ENCODE measurements at regions not wholly inside any gene's neighbourhood (a gene's known extent, or its start where the extent isn't known, plus 50 kb on each side); places are given as distances from the start of the nearest gene placed in this dataset.

GRCh38 chr5:167557359-167557758 is 734.1 kb upstream of the WWC1 start:
- Histone ChIP-seq H3K9me2 (ENCODE audit: low read depth, low read length) (no peaks in the 10 kb centered on the region), H2AFZ (ENCODE audit: low read length) (no peak overlapping the region), H3K27ac (ENCODE audit: low read depth, low read length, poor library complexity, severe bottlenecking) (no peak overlapping the region), H3K36me3 (ENCODE audit: insufficient read depth, low read length) (no peaks in the 10 kb centered on the region), H3K9me3 (ENCODE audit: low read length) (no peaks in the 10 kb centered on the region), H3K4me1 (ENCODE audit: insufficient read depth, low read length, severe bottlenecking) (no peaks in the 10 kb centered on the region), H3K4me3 (ENCODE audit: low read depth, low read length, poor library complexity, severe bottlenecking) (no peak overlapping the region), H3F3A (ENCODE audit: insufficient read depth, low read length) (no peaks in the 10 kb centered on the region), H3K4me2 (ENCODE audit: low read length) (no peak overlapping the region), H3K9ac (ENCODE audit: low read length) (no peak overlapping the region), H4K20me1 (ENCODE audit: insufficient read depth, low read length) (no peaks in the 10 kb centered on the region), H3K27me3 (ENCODE audit: insufficient read depth, low read length) (no peaks in the 10 kb centered on the region), H3K79me2 (ENCODE audit: insufficient read depth, low read length) (no peaks in the 10 kb centered on the region)
- TF ChIP-seq EZH2 (IDR thresholded peaks at IDR 0.05; ENCODE audit: borderline replicate concordance, low read length): no peak
- TF ChIP-seq, protein P1, sequence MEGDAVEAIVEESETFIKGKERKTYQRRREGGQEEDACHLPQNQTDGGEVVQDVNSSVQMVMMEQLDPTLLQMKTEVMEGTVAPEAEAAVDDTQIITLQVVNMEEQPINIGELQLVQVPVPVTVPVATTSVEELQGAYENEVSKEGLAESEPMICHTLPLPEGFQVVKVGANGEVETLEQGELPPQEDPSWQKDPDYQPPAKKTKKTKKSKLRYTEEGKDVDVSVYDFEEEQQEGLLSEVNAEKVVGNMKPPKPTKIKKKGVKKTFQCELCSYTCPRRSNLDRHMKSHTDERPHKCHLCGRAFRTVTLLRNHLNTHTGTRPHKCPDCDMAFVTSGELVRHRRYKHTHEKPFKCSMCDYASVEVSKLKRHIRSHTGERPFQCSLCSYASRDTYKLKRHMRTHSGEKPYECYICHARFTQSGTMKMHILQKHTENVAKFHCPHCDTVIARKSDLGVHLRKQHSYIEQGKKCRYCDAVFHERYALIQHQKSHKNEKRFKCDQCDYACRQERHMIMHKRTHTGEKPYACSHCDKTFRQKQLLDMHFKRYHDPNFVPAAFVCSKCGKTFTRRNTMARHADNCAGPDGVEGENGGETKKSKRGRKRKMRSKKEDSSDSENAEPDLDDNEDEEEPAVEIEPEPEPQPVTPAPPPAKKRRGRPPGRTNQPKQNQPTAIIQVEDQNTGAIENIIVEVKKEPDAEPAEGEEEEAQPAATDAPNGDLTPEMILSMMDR (IDR thresholded peaks at IDR 0.05; ENCODE audit: low read length): no peak

- Histone ChIP-seq H2AFZ (ENCODE audit: low read length) (no peak overlapping the region), H3K79me2 (ENCODE audit: insufficient read depth, low read length) (no peaks in the 10 kb centered on the region), H3F3A (ENCODE audit: insufficient read depth, low read length) (no peaks in the 10 kb centered on the region), H3K4me1 (ENCODE audit: insufficient read depth, low read length, severe bottlenecking) (no peaks in the 10 kb centered on the region), H3K27ac (ENCODE audit: low read depth, low read length, poor library complexity, severe bottlenecking) (no peak overlapping the region), H3K4me2 (ENCODE audit: low read length) (no peak overlapping the region), H3K36me3 (ENCODE audit: insufficient read depth, low read length) (no peaks in the 10 kb centered on the region), H3K27me3 (ENCODE audit: insufficient read depth, low read length) (no peaks in the 10 kb centered on the region), H4K20me1 (ENCODE audit: insufficient read depth, low read length) (no peaks in the 10 kb centered on the region), H3K4me3 (ENCODE audit: low read depth, low read length, poor library complexity, severe bottlenecking) (no peak overlapping the region), H3K9me2 (ENCODE audit: low read depth, low read length) (no peaks in the 10 kb centered on the region), H3K9ac (ENCODE audit: low read length) (no peak overlapping the region), H3K9me3 (ENCODE audit: low read length) (no peaks in the 10 kb centered on the region)
- TF ChIP-seq, protein P1 (IDR thresholded peaks at IDR 0.05; ENCODE audit: low read length): no peak
- no peak for TF ChIP-seq EZH2 (IDR thresholded peaks at IDR 0.05; ENCODE audit: borderline replicate concordance, low read length)
These were observed 729.6 kb upstream of the WWC1 start for GRCh38 chr5:167561796-167562195.

DNA sequence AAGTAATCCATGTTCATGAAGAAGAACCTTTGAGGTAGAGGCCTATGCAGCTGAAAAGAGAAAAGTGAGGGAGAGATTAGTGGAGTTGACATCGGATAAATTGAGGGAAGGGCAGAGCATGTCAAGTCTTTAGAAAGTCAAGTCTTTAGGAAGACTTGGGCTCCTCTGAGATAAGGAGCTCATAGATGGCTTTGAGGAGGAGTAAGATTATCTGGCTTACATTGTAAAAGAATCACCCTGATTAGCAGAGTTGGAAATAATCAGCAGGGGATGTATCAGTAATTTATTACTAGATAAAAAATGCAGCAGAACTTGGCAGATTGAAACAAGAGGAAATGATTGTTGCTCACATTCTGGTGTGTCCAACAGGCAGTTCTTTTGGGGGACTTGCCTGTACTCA is 727.2 kb upstream of the WWC1 start:
- H3K9ac ChIP-seq (ENCODE audit: low read length): no peak overlapping the region
- H3F3A ChIP-seq (ENCODE audit: insufficient read depth, low read length): no peaks in the 10 kb centered on the region
- H3K4me2 ChIP-seq (ENCODE audit: low read length): no peak overlapping the region
- no peaks in the 10 kb centered on the region for H4K20me1 ChIP-seq (ENCODE audit: insufficient read depth, low read length)
- H3K36me3 ChIP-seq (ENCODE audit: insufficient read depth, low read length): no peaks in the 10 kb centered on the region
- TF ChIP-seq, protein P1 (IDR thresholded peaks at IDR 0.05; ENCODE audit: low read length): no peak
- TF ChIP-seq EZH2 (IDR thresholded peaks at IDR 0.05; ENCODE audit: borderline replicate concordance, low read length): no peak
- no peaks in the 10 kb centered on the region for H3K4me1 ChIP-seq (ENCODE audit: insufficient read depth, low read length, severe bottlenecking)
- H3K27me3 ChIP-seq (ENCODE audit: insufficient read depth, low read length): no peaks in the 10 kb centered on the region
- H3K79me2 ChIP-seq (ENCODE audit: insufficient read depth, low read length): no peaks in the 10 kb centered on the region
- H3K4me3 ChIP-seq (ENCODE audit: low read depth, low read length, poor library complexity, severe bottlenecking): no peak overlapping the region
- H3K27ac ChIP-seq (ENCODE audit: low read depth, low read length, poor library complexity, severe bottlenecking): no peak overlapping the region
- no peaks in the 10 kb centered on the region for H3K9me3 ChIP-seq (ENCODE audit: low read length)
- no peaks in the 10 kb centered on the region for H3K9me2 ChIP-seq (ENCODE audit: low read depth, low read length)
- no peak overlapping the region for H2AFZ ChIP-seq (ENCODE audit: low read length)
